Activated CD4-positive, CD25-positive, alpha-beta regulatory T cell treated with anti-CD3 and anti-CD28 coated beads, Interleukin-2, amount 50 U/mL, for 24 hours (primary cell): ENCODE measurements at regions not wholly inside any gene's neighbourhood (a gene's known extent, or its start where the extent isn't known, plus 50 kb on each side); places are given as distances from the start of the nearest gene placed in this dataset.

ENCODE experiments used
- ATAC-seq, 2 donors: fragments of 150-1000 bp; cut with Tn5 transposase; one replicate each; pipeline ENCODE4 v1.10.0; 2021; ENCODE audit warnings: mild to moderate bottlenecking in 1 of 2, moderate library complexity in 1 of 2

DNA sequence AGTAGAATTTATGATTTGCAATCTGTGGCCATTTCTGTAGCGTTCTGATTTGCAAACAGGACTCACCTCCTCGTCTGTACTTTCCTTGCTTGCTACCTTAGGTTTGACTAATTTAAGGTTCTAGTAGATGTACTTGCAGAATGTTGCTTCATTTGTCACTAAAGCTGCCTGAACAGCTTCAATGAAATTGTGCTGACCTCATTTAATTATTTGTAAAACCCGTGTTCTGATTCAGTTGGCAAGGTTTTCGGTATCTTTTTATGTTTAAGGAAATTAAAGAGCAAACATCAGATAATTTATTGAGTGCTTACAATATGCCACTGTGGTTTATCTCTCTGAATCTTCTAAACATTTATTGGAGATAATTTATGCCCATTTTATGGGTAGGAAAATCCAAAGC is 284.9 kb upstream of the EEF2KMT start:
- no peak for ATAC-seq

DNA sequence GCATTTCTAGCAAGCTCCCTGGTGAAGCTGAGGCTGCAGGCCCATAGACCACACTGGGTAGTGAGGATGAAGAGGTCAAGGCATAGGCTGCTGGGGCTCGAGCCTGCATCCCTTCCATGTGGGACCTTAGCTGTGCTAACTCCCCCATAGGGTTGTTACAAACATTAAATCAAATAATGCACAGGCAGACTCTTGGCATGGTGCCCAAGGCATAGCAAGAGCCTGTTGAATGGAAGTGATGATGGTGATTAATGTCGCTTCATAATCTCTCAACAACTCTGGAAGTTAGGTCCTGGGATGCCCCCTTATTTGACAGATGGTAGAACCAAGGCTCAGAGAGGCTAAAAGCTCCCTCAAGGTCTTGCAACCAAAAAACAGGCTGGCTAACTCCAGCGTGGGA is 283.9 kb upstream of the EEF2KMT start:
- no peak for ATAC-seq

DNA sequence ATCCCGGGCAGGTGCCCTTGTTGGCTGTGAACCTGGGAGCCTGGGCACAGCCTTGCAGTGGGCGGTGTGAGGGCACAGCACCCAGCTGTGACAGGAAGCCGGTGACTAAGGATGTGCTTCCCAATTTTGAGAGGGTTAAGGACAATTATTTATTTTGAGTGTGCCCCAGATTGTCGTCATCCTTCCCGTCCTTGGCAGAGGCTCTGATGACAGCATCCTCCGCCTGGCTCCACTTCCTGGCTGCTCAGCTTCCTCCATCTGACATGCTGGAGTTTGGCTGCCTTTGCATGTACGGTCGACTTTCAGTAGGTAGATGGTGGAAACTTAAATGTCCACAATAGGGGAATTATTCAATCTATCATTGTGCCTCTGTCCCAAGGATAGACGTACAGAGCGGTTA is 282.4 kb upstream of the EEF2KMT start:
- no peak for ATAC-seq

DNA sequence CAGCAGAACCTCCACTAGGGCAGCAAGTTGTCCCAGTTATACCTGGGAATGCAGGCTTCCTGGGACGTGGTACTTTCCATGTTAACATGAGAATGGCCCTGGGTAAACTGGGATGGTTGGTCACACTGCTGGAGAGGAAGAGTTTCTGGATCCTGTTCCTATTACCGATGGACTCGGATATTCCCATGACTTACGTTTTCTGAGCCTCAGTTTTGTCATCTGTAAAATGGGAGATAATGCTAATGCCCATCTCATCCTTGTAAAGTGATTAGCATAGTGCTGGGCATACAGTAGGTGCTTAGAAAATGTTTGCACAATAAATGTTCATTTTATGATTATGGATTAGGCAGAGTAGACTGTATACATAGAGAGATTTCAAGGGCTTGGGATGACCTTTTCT is 280.9 kb upstream of the EEF2KMT start:
- ATAC-seq: no peak

DNA sequence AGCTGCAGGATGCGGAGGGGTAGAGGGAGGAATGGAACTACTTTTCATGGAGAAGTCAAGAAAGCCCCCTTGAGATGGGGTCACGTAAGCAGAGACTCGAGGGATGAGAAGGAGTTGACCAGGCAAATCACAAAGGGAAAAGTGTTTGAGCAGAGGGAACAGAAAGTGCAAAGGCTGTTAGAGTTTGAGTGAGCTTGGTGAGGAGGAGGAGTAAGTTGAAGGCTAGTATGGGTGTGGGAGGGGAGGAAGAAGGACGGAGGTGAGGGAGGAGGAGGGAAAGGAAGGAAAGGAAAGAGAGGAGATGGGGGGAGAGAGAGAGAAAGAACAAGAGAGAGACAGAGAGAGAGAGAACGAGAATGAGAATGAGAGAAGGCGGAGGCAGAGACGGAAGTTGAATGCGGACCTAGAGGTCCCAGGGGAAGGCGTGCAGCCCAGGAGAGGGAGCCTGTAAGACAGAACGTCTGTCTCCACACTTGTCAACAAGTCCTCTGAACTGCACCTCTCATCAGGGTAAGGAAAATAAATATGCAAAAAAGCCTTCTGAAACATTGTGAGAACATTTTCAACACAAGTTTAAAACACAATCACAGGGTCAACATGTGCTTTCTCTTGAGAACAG is 279.8 kb upstream of the EEF2KMT start:
- ATAC-seq: no peak

DNA sequence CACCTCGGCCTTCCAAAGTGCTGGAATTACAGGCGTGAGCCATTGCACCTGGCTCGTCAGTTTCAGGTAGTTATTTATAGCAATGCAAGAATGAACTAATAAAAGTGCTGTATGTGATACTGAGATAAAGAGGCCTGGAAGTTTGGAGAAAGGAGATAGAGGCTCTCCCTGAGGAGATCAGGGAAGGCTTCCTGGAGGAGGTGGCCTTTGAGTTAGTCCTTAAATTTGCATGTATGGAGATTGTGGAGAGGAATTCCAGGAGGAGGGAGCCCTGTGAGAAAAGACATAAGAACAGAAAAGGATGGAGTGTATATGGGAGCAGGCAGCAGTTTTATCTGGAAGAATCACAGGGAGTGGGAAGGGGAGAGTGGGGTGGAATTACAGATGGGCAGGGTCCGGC is 276.6 kb upstream of the EEF2KMT start:
- no peak for ATAC-seq

DNA sequence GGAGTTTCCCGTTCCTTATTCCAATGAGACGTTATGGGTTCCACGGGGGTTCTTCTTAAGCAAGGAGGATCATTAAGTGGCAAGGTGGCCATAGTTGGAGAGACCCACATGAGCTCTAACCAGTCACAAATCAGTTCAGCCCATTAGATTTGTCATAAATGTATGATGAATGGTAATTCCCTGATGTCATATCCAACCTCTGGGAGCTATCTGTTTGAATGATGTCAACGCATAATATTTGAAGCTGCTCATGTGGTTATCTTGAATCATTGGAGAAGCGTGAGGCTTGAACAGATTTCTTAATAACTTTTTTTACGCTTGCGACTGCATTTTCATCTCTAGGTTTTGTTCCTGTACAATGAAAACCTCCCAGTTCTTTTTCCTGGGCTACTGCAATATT is 270.4 kb upstream of the EEF2KMT start:
- ATAC-seq: no peak

DNA sequence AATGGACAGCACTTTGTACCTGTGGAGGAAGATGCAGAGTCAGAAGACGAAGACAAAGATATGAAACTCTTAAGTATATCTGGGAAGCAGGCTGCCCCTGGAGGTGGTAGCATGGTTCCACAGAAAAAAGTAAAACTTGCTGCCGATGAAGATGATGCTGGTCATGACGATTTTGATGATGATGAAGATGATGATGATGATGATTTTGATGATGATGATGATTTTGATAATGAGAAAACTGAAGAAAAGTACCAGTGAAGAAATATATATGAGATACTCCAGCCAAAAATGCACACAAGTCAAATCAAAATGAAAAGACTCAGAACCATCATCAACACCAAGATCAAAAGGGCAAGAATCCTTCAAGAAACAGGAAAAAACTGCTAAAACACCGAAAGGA is 268.5 kb upstream of the EEF2KMT start:
- ATAC-seq: no peak

DNA sequence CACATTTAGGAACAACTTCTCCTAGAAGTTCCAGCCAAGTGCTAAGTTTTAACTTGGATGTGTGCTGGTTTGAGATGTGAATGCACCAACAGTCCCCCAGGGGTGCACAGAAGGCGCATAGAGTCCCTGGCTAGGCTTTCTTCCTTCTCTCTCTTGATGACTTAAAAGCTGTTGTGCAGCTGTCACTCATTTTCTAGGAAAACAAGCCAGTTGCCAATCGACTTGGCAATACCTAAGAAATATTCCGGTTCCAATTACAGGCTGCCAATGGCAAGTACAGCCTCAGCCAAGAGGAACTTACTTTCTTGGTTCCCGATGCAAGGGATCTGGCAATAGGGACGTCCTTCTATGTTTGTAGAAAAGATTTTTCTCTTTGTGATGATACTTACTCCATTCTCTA is 266.6 kb upstream of the EEF2KMT start:
- ATAC-seq: no peak

DNA sequence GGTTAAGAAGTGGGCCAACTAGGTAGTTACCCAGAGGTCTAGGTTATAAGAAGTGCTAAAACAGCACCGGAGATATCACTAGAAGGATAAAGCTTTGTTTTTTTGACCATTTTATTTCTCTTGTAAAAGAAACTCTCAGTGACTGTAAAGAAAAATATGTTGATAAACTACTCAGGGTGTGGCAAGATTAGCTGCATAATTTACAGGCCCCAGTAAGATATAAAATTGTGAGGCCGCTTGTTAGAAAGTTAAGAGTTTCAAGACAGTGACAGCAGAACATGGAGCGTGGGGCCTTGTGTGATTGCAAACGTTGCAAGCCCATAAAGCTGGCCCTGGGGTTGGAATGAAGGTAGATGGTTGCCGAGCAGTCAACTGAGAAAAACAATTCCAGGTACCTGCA is 263.7 kb upstream of the EEF2KMT start:
- ATAC-seq: no peak

DNA sequence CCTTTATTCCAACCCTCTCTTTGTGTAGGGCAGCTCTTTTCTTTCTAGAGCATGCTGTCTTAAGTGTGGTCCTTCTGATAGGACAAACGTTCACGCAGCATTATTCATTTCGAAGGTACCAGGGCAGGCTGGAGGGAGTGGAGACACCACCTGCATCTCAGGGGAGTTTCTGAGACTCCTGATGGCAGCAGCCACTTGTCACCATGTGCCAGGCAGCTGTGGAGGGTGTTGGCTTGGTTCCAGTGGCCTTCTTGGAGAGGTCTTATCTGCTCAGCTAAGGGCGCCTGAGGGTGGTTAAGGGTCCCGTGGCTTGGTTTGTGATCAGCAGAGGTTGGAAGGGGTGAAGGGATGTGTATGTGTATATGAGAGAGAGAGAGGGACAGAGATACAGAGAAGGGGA is 257.1 kb upstream of the EEF2KMT start:
- no peak for ATAC-seq

DNA sequence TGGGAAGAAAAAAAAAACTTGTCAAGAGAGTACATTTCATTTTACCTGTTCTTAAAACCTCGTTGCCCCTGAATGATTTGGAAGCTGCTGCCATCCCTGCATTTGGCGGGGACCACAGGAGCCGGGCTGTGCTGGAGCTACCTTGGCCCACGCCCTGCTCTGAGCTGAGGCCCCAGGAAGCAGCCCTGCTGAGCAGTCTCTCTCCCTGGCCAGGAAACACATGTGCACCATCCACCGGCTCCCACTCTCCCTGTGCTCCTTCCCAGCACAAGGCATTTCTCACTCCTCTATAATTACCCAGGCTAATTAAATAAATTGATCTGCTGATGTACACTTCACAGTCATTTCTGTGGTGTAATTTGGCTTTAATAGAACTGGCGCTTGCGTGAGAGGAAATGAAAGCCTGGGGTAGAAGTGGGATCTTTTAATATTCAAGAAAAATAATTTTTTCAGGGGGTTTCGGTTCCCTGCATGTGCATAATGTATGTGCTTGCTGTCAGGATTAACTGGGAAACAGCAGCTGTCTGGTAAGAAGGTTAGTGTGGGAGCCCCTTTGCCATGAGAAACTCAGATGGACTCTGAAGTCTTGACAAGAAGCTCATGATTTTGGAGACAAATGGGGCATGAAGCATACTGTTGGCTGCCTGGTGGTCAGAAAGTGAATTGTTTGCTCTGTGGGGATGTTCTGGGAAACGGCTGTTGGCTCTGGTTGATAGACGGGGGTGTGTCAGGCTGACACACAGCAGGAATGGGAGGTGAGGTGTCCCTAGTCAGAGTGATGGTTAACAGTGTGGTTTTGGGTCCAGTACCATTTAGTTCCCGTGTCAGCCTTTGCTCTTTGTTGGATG is 252.3 kb upstream of the EEF2KMT start:
- ATAC-seq: no peak

DNA sequence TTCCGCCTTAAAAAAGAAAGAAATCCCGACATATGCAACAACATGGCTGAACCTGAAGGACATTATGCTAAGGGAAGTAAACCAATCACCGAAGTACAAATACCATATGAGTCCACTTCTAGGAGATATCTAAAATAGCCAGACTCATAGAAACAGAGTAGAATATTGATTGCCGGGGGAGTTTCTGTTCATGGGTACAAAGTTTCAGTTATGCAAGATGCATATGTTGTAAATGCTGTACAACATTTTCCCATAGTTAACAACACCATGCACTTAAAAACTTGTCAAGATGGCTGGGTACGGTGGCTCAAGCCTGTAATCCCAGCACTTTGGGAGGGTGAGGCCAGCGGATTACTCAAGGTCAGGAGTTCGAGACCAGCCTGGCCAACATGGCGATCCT is 251.5 kb upstream of the EEF2KMT start:
- no peak for ATAC-seq

DNA sequence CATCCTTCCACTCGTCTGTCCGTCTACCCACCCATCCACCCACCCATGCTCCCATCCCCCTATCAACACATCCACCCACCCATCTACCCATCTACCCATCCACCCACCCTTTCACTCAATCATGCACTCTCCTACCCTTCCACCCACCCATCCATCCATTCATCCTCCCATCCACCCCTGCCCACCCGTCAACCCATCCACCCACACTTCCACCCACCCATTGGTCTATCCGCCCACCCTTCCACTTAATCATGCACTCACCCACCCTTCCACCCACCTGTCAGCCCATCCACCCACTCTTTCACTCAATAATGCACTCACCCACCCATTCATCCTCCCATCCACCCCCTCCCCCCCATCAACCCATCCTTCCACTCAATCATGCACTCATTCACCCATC is 250.0 kb upstream of the EEF2KMT start:
- no peak for ATAC-seq

DNA sequence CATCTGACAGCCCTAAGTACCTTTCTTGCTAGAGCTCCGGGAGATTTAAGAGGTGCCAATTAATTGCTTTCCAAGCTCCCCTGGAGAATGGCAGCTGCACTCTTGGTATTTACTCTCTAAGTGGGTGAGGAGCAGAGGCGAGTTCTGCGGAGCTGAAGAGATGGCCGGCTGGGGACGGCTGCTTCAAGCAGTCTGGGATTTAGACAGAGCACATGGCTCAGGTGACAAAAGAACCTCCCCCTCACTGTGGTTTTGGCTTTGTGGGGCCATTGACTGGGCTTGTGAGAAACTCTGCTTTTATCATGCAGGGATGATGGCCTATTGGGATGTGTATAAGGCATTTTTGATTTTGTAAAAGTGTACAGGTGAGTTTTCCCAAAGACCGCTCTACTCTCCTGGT is 239.3 kb upstream of the EEF2KMT start:
- no peak for ATAC-seq

DNA sequence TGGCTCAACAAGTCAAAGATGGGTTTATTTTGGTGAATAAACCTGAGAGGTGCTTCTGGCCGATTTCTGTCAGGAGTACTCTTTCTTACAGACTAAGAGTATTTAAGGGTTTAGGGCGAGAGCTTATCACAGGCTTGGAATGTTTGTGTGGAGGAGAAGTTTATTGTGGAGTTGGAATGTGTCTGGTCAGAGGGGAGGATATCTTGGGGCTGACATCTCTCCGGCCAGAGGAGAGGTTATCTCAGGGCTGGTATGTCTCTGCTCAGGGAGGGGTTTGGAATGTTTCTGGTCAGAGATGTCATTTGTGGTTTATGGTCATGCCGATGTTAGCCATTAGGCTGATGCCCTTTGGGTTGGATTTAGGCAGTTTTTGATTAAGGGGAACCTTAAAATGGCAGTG is 236.4 kb upstream of the EEF2KMT start:
- no peak for ATAC-seq

DNA sequence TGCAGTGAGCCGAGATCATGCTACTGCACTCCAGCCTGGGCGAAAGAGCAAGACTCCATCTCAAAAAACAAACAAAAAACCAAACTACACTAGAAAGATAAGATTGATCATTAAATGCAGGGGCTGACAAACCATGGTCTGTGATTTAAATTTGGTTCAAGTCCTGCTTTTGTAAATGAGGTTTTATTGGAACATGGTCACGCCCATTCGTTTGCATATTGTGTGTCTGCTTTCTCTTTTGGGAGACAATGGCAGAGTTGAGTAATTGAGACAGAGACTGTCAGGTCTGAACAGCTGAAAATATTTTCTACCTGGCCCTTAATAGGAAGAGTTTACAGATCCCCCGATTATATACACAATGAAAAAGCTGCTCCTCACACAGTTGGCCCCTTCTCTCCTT is 235.5 kb upstream of the EEF2KMT start:
- no peak for ATAC-seq

DNA sequence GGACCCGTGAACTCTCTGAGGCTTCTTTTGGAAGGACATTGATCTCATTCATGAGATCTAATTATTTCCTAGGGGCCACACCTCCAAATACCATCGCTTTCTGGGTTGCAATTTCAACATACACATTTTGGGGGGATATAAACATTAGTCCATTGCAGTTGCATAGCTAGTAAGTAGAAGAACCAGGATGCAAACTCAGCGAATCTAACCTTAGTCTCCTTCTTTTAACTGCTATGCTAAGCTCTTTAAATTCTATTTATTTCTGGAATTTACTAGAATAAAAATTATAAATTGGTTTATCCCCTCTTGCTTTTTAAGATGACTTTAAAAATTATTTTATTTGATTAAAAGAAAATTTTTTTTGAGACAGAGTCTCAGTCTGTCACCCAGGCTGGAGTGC is 232.5 kb upstream of the EEF2KMT start:
- ATAC-seq: no peak

DNA sequence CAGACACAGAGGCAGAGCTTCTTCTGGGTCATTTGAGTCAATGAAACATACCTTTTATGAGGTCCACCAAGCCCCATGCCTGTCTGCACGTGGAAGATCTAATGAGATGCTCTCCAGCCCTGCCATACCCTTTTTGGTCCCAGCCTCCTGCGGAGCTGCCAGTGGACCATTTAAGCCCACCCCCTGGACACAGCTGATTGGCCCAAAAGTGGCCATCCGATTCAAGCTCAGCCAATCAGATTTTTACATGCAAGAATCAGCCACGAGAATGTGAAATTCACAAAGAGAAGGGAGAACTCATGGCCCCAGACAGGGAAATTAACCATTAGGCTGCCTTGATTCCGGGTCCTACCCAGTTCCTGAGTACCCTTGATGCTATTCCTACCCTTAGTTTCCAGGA is 231.0 kb upstream of the EEF2KMT start:
- no peak for ATAC-seq

DNA sequence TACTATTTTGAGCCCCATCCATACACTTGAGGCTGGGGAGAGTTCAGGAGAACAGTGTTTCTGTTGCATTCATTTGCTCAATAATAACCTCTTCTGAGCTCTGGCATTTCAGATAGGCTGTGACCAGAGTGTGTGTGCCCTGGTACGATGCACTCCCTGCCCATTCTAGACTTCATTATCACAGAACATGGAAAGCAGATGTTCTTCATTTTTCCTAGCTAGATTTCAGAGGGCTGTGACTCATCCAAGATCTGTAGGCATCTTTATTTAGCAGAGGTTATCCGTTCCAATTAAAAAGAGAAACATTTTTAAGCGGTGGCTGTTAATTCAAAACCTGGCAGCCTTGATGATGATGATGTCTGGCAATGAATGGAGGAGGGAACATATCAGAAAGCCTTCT is 228.8 kb upstream of the EEF2KMT start:
- no peak for ATAC-seq

DNA sequence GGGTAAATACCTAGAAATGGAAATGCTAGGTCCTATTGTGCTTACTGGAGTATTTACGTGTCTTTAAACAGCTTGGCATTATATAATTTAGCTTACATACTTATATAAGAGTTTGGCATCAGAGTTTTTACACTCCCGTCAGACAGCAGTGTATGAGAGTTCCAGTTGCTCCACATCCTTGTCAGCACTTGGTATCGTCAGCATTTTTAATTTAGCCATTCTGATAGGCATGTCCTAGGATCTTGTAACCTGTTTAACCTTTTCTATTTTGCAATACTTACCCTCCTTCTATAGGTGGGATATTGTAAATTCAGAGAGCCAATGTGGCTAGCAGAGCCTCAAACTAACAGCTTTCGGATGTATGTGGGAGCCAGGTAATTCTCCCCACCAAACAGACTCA is 228.3 kb upstream of the EEF2KMT start:
- no peak for ATAC-seq

DNA sequence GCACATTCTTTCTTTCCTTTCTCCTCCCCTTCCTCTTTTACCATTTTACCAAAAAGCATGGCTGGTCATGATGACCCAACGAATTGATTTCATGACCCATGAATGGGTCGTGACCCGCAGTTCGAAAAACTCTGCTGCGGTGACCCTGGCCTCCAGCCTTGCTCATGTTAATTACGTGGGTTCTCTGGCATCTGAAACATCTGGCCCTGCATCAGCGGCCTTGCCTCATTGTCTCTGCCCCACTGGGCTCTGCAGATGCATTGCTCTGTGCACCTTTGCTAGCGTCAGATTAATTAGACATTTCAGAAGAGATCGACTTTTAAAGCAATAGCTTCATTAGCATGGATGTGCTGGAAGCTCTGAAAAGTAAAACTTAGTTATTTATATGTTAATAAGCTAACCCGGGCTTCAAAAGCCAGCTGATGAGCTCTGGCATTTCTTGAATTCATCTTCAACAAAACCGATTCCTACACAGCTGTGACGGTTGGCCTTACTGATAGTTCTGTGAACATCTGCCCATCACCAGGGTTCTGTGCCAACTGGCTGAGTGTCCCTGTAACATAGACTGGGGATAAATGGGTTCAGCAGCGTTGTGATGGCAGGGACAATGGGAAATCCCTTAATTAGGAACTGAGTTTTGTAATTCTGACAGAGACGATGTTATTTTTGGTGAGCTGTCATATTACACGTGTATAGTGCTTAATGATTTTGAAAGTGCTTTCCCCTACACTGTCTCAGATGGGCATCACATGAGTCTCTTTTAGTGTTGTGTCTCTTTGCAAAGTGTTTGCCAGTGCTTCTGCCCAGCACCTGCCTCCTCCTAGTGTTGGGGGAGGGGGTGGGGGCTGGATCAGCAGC is 225.9 kb upstream of the EEF2KMT start:
- no peak for ATAC-seq

DNA sequence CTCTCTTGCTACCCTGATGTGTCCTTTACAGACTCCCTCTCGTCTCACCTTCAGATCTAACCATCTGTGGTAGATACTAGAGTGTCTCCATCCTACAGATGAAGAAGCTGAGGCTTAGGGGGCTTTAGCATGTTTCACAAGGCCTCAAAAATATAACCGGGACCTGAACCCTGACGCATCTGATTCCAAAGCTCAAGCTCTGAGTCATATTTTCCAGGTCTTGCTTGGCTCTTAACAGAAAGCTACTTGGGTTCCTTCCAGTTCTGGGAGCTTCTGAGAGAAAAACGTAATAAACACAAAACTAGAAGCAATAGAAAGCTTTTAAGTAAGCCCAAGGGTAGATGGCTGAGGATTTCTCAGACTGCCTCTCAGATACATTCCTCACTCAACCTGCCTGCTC is 224.3 kb upstream of the EEF2KMT start:
- no peak for ATAC-seq

DNA sequence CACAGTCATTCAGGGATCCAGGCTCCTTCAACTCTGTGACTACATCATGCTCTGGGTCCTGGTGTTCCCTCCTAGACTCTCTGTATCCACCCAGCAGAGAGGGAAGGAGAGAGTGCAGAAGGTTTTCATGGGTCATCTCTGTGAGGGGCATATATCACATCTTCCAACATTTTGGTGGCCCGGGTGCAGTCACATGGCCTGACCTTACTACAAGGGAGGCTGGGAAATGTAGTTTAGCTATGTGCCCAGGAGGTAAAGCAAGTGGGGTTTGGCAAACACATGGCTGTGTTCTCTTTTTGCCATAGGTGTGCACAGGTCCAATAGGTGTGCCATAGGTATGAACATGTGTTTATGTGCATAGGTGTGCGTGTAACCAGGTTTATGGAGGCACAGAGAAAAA is 222.2 kb upstream of the EEF2KMT start:
- no peak for ATAC-seq
